ENCODE measurements at regions not wholly inside any gene's neighbourhood (a gene's known extent, or its start where the extent isn't known, plus 50 kb on each side); places are given as distances from the start of the nearest gene placed in this dataset.

GRCh38 chr9:134247918-134248631 lies 78.2 kb upstream of the RXRA start:
- no peak for DNase-seq (ENCODE audit: low read depth)

- DNase-seq (ENCODE audit: low read depth), result no peak
Observed at GRCh38 chr9:134251296-134252069, 74.8 kb upstream of the RXRA start.

DNA sequence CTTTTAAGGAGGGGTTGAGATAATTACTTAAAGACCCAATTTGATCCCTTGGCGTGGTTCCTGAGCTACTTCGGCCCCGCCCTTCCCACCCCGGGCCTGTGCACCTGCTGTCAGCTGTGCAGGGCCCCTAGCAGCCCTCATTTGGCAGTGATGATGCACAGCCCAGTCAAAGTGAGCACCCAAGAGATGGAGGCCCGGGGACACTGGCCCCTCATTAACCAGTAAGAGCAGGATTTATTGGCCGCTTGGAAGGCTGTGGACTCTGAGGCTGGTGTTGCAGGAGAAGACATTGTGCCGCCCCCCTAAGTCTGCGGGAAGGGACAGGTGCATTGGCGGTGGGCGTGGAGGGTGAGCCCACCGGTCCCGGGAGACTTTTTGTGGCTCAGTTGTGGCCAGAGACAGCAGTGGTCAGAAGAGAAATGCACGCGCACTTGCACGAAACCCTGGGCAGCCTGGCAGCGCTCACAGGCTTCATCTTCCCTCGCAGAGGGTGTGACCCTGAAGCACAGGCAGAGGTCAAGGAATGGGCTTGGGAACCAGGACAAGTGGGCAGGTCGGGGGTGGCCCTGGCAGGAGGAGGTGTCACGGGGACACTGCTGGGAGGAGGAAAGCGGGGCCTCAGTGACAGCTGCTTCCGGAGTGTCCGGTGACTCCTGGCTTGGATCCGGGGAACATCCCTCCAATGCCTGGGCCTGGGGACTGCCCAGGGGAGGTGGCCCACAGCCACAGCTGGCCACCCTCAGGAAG lies 74.0 kb upstream of the RXRA start:
- DNase-seq (ENCODE audit: low read depth), result no peak

DNA sequence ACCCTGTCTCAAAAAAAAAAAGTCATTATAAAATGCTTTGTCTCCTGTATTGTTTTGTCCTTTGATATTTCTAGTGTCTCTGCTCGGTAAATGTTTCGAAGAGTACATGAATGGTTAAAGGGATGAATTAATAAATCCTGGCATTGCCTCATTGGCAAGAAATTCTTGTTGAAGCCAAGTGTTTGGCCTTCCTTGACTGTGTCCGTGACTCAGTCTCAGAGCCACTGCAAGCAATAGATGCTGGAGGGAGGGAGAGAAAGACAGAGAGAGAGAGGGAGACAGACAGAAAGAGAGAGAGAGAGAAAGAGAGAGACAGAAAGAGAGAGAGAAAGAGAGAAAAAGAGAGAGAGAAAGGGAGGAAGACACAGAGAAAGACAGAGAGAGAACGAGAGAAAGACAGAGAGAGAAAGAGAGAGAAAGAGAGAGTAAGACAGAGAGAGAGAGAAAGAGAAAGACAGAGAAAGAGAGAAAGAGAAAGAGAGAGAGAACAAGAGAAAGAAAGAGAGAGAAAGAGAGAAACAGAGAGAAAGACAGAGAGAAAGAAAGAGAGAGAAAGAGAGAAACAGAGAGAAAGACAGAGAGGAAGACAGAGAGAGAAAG lies 72.5 kb upstream of the RXRA start:
- no peak for DNase-seq (ENCODE audit: low read depth)

DNA sequence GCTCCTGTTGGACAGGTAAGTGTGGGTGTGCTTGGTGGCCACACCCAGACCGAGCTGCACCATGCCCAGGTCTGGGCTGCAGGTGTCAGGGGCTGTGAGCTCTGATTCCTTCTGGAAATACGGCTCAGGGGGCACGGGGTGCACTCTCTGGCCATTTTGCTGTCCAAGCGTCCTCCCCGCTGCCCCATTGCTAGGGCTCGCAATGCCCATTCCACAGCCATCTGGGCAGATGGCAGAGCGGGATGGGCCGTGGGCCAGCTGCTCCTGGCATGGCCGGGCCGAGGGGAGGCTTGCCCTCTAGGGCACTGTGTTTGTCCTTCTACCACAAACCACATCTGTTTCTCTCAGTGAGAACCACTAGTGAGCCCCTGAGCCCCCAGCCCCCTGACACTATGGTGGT lies 67.9 kb upstream of the RXRA start:
- DNase-seq (ENCODE audit: low read depth), result no peak

DNA sequence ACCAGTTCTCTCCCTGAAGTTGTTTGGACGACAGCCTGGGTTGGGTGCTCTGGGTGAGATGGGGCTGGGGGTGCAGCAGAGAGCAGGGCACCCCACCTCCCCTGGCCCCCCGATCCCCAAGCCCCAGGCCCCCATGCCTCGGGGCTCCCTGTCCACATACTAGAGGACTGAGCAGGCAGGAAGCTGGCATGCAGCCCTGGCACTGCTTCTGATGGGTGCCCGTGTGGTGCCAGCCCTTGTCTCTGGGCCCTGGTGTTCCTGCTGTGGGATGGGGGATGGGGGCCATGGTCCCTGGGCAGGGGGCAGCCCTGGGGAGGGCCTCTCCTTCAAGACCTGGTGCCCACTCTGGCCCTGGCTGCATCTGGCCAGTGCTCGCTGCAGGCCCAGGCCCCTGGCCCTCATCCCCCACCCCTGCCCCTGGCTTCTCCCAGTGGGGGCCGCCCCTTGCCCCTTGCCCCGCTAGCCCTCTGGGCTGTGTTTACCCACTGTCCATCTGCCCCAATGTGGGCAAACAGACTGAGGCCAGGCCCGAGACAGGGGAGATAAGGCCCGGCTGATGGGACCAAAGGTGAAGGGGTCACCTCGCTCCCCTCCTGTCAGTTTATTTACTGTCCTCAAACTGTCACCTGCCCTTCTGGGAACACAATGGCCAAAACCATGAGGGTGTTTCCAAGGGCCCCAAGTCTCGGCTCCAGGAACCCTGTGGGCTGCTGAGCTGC lies 67.3 kb upstream of the RXRA start:
- DNase-seq (ENCODE audit: low read depth), result no peak

- no peak for DNase-seq (ENCODE audit: low read depth)
Observed at GRCh38 chr9:134259708-134260107, 66.5 kb upstream of the RXRA start.

- no peak for DNase-seq (ENCODE audit: low read depth)
Observed at GRCh38 chr9:134260801-134261200, 65.5 kb upstream of the RXRA start.

DNA sequence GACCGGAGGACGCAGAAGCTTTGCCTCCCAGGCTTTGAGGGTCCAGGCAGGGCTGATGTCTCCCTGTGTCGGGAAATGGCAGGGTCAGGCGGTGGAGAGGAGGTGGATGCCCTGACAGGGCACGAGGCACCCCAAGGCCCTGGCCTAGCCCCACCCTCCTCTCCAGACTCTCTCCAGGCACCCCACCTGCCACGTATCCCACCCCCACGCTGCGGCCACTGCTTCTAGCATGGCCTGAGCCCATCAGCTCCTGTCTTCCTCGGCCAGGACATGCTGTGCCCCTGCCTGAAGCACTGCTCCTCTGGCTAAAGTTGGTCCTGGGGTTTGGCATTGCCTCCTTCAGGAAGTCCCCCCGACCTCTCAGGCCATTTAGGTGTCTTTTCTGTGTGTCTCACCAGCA lies 64.2 kb upstream of the RXRA start:
- no peak for DNase-seq (ENCODE audit: low read depth)

DNA sequence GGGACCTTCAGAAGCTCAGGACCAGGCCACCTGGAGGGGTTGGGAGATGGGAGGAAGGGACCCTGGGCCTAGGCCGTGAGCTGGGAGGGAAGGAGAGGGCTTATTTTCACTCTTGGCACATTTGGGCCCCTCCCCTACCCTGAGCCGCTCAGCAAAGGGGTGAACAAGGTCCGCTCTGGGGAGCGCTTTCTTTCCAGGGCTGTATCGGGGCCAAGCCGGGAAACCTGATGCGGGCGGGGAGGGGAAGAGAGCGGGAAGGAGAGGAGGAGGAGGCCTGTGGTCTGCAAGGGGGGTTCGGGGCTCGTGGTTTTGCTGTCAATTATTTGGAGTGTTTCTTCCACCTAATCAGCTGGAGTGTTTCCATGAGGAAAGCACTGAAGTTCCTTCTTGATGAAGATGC lies 62.7 kb upstream of the RXRA start:
- no peak for DNase-seq (ENCODE audit: low read depth)

DNA sequence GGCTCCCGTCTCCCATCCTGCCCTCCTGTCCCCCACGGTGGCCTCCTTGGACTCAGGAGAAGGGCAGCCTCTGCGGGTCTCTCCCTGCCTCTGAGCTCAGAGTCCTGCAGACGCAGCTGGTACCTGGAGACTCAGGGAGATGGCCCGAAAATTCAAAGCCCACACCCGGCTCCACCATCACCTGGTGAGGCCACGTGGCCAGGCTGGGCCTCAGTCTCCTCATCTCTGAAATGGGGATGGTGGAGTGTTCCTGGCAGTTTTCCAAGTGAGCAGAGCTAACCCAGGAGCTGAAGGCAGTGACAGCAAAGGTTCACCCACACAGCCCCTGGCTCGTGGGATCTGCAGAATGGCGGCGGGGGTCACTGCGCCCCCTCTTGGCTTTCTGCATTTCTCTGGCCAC lies 62.1 kb upstream of the RXRA start:
- DNase-seq (ENCODE audit: low read depth), result no peak

- DNase-seq (ENCODE audit: low read depth), result no peak
Observed at GRCh38 chr9:134265078-134265477, 61.2 kb upstream of the RXRA start.

GRCh38 chr9:134266418-134266817 lies 59.8 kb upstream of the RXRA start:
- no peak for DNase-seq (ENCODE audit: low read depth)

GRCh38 chr9:134267305-134267880 lies 58.9 kb upstream of the RXRA start:
- DNase-seq (ENCODE audit: low read depth), result no peak

- no peak for DNase-seq (ENCODE audit: low read depth)
Observed at GRCh38 chr9:134267881-134268724, 58.2 kb upstream of the RXRA start.

- DNase-seq (ENCODE audit: low read depth), result no peak
Observed at GRCh38 chr9:134268747-134269146, 57.5 kb upstream of the RXRA start.

DNA sequence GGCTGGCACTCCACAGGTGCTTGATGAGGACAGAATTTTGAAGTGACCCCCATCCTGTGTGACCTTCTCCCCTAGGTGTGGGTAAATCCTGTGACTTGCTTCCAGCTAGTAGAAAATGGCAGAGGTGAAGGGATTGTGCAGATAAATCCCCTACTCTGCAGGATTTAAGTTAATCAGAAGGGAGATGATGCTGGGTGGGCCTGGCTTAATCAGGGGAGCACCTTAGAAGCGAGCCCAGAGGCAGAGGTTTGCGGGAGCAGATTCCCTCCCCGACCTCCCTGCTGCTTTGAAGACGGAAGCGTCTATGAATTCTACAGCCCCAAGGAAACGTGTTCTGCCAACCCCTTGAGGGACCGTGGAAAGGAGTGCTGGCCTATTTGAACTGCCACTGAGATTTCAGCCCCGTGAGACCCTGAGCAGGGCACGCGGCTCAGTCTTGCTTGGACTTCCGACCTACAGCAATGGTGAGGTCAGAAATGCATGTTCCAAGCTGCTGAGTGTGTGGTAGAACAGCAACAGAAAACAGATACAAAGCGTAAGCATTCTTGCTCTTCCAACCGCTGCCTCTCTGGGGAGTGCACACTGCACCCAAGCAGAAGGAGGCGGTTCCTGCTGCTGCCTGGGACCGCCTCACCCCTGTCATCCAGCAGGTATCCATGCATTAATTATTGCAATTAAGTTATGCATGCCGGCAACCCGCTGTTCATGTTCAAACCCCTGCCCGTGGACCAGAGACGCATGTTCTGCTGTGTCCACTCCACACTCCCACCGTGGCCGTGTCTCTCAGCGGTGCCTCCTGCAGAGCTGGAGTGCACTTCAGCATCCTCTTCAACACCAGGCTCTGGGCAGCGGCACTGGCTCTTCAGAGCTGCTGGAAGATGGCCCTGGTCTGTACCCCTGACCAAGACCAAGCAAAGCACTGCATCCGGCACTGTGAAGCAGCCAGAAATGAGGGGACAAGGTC lies 54.6 kb upstream of the RXRA start:
- DNase-seq (ENCODE audit: low read depth), result no peak

DNA sequence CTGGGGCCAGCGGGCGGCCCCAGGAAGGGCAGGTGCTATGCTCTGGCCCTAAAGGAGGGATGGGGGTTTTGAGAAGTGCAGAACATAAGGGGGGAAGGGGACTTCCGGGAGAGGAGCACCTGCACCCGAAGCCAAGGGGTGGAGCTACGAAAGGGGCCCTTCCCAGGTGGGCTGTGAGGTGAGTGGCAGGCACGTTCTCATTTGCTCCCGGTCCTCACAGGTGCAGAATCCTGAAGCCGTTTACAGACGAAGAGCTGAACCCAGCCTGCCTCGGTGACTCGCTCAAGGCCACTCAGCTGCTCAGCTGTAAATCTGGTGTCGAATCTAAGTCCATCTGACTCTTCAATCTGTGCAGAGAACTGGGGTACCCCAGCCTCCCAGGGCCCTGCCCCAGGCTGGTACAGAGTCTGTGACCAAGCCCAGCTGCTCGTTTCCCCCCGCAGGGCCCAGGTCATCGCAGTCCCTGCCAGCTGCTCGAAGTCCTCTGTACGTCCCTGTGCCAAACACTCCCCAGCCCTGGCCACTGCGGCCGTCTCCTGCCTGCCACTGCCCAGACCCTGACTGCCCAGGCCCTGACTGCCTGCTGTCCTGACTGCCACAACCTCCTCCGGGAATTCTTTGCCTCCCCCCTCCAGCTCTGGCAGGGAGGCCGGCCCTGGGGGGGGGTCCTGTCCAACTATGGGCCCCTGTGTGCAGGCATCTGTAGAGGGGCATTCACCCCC lies 53.8 kb upstream of the RXRA start:
- no peak for DNase-seq (ENCODE audit: low read depth)

DNA sequence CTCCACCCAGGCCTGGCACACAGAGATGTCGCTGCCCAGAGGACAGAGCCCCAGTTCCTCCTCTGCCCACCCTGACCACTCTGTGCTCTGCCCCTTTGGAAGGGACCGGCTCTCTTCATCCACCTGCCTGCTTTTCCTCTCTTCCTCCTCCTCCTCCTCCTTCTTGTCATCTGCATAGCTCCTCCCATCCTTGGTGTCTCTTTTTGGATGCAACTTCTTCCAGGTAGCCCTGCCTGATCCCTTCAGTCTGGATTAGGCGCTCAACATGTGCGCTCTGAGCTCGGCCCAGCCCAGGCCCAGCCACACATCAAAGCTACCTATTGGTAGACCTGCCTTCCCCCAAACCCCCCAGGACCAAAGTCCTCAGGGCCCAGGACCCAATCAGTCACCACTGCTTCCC lies 52.6 kb upstream of the RXRA start:
- no peak for DNase-seq (ENCODE audit: low read depth)
